ENCODE measurements at regions not wholly inside any gene's neighbourhood (a gene's known extent, or its start where the extent isn't known, plus 50 kb on each side); places are given as distances from the start of the nearest gene placed in this dataset.

- TF ChIP-seq CTCF (conservative IDR thresholded peaks at IDR 0.05; ENCODE audit: low read length): no peak
- TF ChIP-seq EZH2phosphoT487 (IDR thresholded peaks at IDR 0.05; ENCODE audit: borderline replicate concordance): no peak
These were observed 82.4 kb upstream of the FAM9C start for GRCh38 chrX:13126775-13127174.

Measured in Loucy (cell line).